Liver (tissue), 8 donors: ENCODE measurements at regions not wholly inside any gene's neighbourhood (a gene's known extent, or its start where the extent isn't known, plus 50 kb on each side); places are given as distances from the start of the nearest gene placed in this dataset.

Source experiments
- DNase-seq: peaks from one replicate; pipeline ENCODE4 v3.0.0-alpha.2; 2017; ENCODE audit warnings: low spot score
- H3K27ac ChIP-seq, 2 donors: one replicate each; pipeline ENCODE4 v1.7.0; 2013; ENCODE audit warnings: inconsistent platforms in 2 of 2, low read length in 2 of 2, control low read depth in 1 of 2, low read depth in 1 of 2, mild to moderate bottlenecking in 1 of 2
- H3K27me3 ChIP-seq, 4 donors: one replicate each; pipeline versions ENCODE4 v1.6.1 to v1.7.0; 2013; ENCODE audit warnings: low read length in 3 of 4, inconsistent platforms in 1 of 4, mild to moderate bottlenecking in 1 of 4, moderate library complexity in 1 of 4; ENCODE audit not compliant: control insufficient read depth in 4 of 4, insufficient read depth in 4 of 4
- H3K36me3 ChIP-seq, 4 donors: one replicate each; pipeline versions ENCODE4 v1.6.1 to v1.7.0; 2013; ENCODE audit warnings: low read length in 3 of 4, mild to moderate bottlenecking in 3 of 4, low read depth in 1 of 4, moderate library complexity in 1 of 4; ENCODE audit not compliant: control insufficient read depth in 4 of 4, insufficient read depth in 3 of 4
- H3K4me1 ChIP-seq, 4 donors: one replicate each; pipeline versions ENCODE4 v1.6.1 to v1.7.0; 2013; ENCODE audit warnings: low read length in 3 of 4, mild to moderate bottlenecking in 3 of 4, moderate library complexity in 1 of 4; ENCODE audit not compliant: control insufficient read depth in 4 of 4, insufficient read depth in 4 of 4
- H3K4me3 ChIP-seq, 3 donors: one replicate each; pipeline versions ENCODE4 v1.6.1 to v1.7.0; 2013; ENCODE audit warnings: low read length in 3 of 3, control low read depth in 1 of 3, low read depth in 1 of 3, mild to moderate bottlenecking in 1 of 3
- H3K9ac ChIP-seq, 2 donors: one replicate each; pipeline ENCODE4 v1.7.0; 2013; ENCODE audit warnings: low read length in 2 of 2, mild to moderate bottlenecking in 2 of 2, moderate library complexity in 2 of 2, control low read depth in 1 of 2, low read depth in 1 of 2
- H3K9me3 ChIP-seq, 4 donors: one replicate each; pipeline versions ENCODE4 v1.6.1 to v1.7.0; 2013; ENCODE audit warnings: low read length in 3 of 4; ENCODE audit not compliant: control insufficient read depth in 4 of 4
- ATF3 ChIP-seq: IDR thresholded peaks from 2 replicates; pipeline ENCODE4 v1.6.1; 2016; ENCODE audit warnings: antibody characterized with exemption
- CTCF ChIP-seq: fragments of 150-350 bp; IDR thresholded peaks from 2 replicates; pipeline ENCODE4 v1.5.1; 2017; ENCODE audit warnings: improper control_type of control experiment, low read depth, low read length; ENCODE audit not compliant: missing input control
- EGR1 ChIP-seq, 2 donors: IDR thresholded peaks; 2 replicates each; pipeline ENCODE4 v1.6.1; 2016 to 2018; ENCODE audit warnings: antibody characterized with exemption in 2 of 2, low read depth in 2 of 2
- FOXA1 ChIP-seq: IDR thresholded peaks from 2 replicates; pipeline ENCODE4 v1.6.1; 2016; ENCODE audit warnings: antibody characterized with exemption
- FOXA2 ChIP-seq: IDR thresholded peaks from 2 replicates; pipeline ENCODE4 v1.6.1; 2016; ENCODE audit warnings: antibody characterized with exemption
- GABPA ChIP-seq, 2 donors: IDR thresholded peaks in 1 of 2; conservative IDR thresholded peaks in 1 of 2; 2 replicates each; pipeline ENCODE4 v1.6.1; 2016; ENCODE audit warnings: antibody characterized with exemption in 2 of 2, mild to moderate bottlenecking in 1 of 2, moderate library complexity in 1 of 2
- HNF4A ChIP-seq, 2 donors: conservative IDR thresholded peaks; 2 replicates each; pipeline ENCODE4 v1.6.1; 2016; ENCODE audit warnings: antibody characterized with exemption in 2 of 2, mild to moderate bottlenecking in 2 of 2
- HNF4G ChIP-seq: IDR thresholded peaks from 2 replicates; pipeline ENCODE4 v1.6.1; 2016; ENCODE audit warnings: antibody characterized with exemption
- JUND ChIP-seq, 2 donors: IDR thresholded peaks; 2 replicates each; pipeline ENCODE4 v1.6.1; 2016; ENCODE audit warnings: antibody characterized with exemption in 2 of 2
- MAX ChIP-seq: IDR thresholded peaks from 2 replicates; pipeline ENCODE4 v1.6.1; 2016; ENCODE audit warnings: antibody characterized with exemption
- NR2F2 ChIP-seq: IDR thresholded peaks from 2 replicates; pipeline ENCODE4 v1.6.1; 2016; ENCODE audit warnings: antibody characterized with exemption
- RAD21 ChIP-seq, 2 donors: IDR thresholded peaks; 2 replicates each; pipeline ENCODE4 v1.6.1; 2016; ENCODE audit warnings: antibody characterized with exemption in 2 of 2, mild to moderate bottlenecking in 2 of 2
- REST ChIP-seq: IDR thresholded peaks from 2 replicates; pipeline ENCODE4 v1.6.1; 2016; ENCODE audit warnings: antibody characterized with exemption, mild to moderate bottlenecking
- RXRA ChIP-seq, 2 donors: IDR thresholded peaks; 2 replicates each; pipeline ENCODE4 v1.6.1; 2017 to 2018; ENCODE audit warnings: antibody characterized with exemption in 2 of 2, mild to moderate bottlenecking in 1 of 2
- SP1 ChIP-seq: IDR thresholded peaks from 2 replicates; pipeline ENCODE4 v1.6.1; 2018; ENCODE audit warnings: antibody characterized with exemption, mild to moderate bottlenecking
- TAF1 ChIP-seq: conservative IDR thresholded peaks from 2 replicates; pipeline ENCODE4 v1.6.1; 2016; ENCODE audit warnings: antibody characterized with exemption, mild to moderate bottlenecking
- YY1 ChIP-seq: IDR thresholded peaks from 2 replicates; pipeline ENCODE4 v1.6.1; 2016; ENCODE audit warnings: antibody characterized with exemption, mild to moderate bottlenecking
- ZBTB33 ChIP-seq: IDR thresholded peaks from 2 replicates; pipeline ENCODE4 v1.6.1; 2016; ENCODE audit warnings: antibody characterized with exemption
- WGBS: extraction: QIAGEN DNeasy Blood & Tissue Kit; methylation state at CpG from one replicate; pipeline ENCODE4 v1.1.7; 2013; 5-methylcytosine and 5-hydroxymethylcytosine counted together
- donor health status: healthy.
- donor health status: healthy.
- donor health status: healthy.
- donor health status: healthy.
- donor health status: healthy.

GRCh38 chr4:19880206-19880605 is 371.5 kb upstream of the SLIT2 start (continued):
- TF ChIP-seq ZBTB33 (no peak), HNF4G (no peak), TAF1 (no peak), MAX (no peak)

GRCh38 chr4:19879330-19879729 is 372.4 kb upstream of the SLIT2 start:
- H3K4me1 ChIP-seq = no peaks in the 10 kb centered on the region
- H3K27me3 ChIP-seq = no peaks in the 10 kb centered on the region
- peaks cover 0 to 4% (median 0%) of the 10 kb centered on the region in 4 donors for H3K9me3 ChIP-seq
- no peak overlapping the region for H3K27ac ChIP-seq
- H3K4me3 ChIP-seq = no peak overlapping the region
- DNase-seq = no peak
- 46% methylated on average over 5 of the region's 5 CpGs for WGBS
- no peaks in the 10 kb centered on the region for H3K36me3 ChIP-seq
- no peak for TF ChIP-seq REST
- no peak for TF ChIP-seq NR2F2
- no peak for TF ChIP-seq EGR1 (IDR thresholded peaks at IDR 0.05; ENCODE audit: low read depth in 2 of 2)
- TF ChIP-seq HNF4G = no peak
- no peak for TF ChIP-seq FOXA1
- no peak for TF ChIP-seq GABPA (IDR thresholded peaks at IDR 0.05 in 1 of 2, conservative IDR thresholded peaks at IDR 0.05 in 1 of 2)
- TF ChIP-seq YY1 = no peak
- no peak for TF ChIP-seq RXRA (IDR thresholded peaks at IDR 0.05)
- no peak for TF ChIP-seq MAX
- no peak for TF ChIP-seq CTCF
- no peak for TF ChIP-seq TAF1
- no peak for TF ChIP-seq SP1
- no peak for TF ChIP-seq FOXA2
- no peak for TF ChIP-seq HNF4A (conservative IDR thresholded peaks at IDR 0.05)
- no peak for TF ChIP-seq JUND (IDR thresholded peaks at IDR 0.05)
- TF ChIP-seq ATF3 = no peak
- no peak for TF ChIP-seq RAD21 (IDR thresholded peaks at IDR 0.05)
- TF ChIP-seq ZBTB33 = no peak
- H3K9ac ChIP-seq = no peak overlapping the region
